ENCODE measurements at regions not wholly inside any gene's neighbourhood (a gene's known extent, or its start where the extent isn't known, plus 50 kb on each side); places are given as distances from the start of the nearest gene placed in this dataset.

DNA sequence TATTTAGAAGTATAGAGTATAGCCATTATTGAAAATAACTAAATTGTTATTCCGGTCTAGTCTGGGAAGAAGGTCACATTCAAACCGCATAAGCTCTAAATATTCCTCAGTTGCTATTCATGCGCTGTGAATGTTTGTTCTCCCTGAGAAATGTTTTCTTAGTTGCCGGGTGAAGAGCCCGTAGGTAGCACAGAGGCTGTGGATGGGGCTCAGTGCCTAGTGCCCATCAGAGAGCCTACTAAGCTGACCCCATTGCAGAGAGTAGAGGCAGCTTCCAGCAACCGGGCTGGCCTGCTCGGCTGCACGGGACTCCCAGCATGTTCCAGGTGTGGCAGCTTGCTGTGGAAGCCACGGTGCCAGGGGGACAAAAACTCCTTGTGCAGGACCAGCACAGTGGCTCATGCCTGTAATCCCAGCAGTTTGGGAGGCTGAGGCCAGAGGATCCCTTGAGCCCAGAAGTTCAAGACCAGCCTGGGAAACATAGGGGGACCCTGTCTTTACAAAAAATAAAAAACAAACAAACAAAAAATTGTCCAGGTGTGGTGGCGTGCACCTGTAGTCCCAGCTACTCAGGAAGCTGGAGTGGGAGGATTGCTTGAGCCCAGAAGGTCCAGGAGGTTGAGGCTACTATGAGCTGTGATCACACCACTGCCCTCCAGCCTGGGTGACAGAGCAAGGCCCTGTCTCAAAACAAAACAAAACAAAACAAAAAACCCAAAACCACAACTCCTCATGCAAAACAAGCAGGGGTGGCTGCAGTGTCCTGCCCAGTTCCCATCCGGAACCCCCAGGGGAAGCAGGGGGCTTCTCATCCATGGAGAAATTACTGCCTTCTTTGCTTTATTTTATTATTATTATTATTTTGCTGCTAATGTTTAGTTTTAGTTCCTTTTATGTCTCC, 82.5 kb downstream of the KCTD15 start:
- no peak overlapping the region for H3K4me3 ChIP-seq (ENCODE audit: low read depth, low read length)
- H3K36me3 ChIP-seq (ENCODE audit: insufficient read depth, low read length) = no peaks in the 10 kb centered on the region
- H3K27me3 ChIP-seq (ENCODE audit: insufficient read depth, low read length) = peaks cover 8% of the 10 kb centered on the region
- H3K79me2 ChIP-seq (ENCODE audit: control insufficient read depth, insufficient read depth, low read length, unreplicated experiment) = no peaks in the 10 kb centered on the region
- H2AFZ ChIP-seq (ENCODE audit: low read length, unreplicated experiment) = no peak overlapping the region
- no peak overlapping the region for H3K27ac ChIP-seq (ENCODE audit: low read depth, low read length)
- H3K4me1 ChIP-seq (ENCODE audit: control insufficient read depth, insufficient read depth, low read length, unreplicated experiment) = no peaks in the 10 kb centered on the region

DNA sequence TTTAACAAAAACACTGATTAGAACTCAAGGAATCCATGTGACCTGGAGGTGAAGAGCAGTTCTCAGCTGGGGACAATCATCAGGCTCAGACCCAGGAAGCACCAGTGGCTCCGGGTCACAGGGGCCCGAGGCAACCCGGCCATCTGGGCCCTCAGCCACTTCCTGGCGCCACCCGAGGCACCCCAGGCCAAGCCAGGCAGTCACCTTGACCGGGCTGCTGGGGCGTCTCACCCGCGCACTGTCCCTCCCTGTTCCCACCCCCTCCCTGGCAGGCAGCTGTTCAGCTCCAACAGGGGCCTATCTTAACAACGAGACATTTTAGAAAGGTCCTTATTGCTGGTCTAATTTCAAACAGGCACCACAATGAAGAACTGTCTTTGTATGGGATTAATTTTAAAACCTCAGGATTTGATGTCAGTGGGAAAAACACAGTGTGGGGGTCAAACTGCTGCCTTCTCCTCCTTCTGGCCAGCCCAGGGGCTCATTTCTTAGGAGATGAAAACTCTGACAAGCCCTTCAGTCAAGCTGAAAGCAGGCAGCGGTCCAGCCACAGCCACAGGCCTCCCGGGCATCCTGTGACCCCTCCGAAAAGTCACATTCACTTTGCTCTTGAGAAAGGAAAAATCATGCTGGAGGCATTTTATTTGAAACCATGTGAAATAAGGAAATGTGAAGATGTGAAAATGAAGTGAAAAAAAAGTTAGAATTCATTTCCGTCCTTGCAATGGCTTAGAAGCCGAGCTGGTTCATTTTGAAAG, 83.3 kb downstream of the KCTD15 start:
- peaks cover 8% of the 10 kb centered on the region for H3K27me3 ChIP-seq (ENCODE audit: insufficient read depth, low read length)
- H3K4me3 ChIP-seq (ENCODE audit: low read depth, low read length) = no peak overlapping the region
- H3K36me3 ChIP-seq (ENCODE audit: insufficient read depth, low read length) = no peaks in the 10 kb centered on the region
- no peak overlapping the region for H2AFZ ChIP-seq (ENCODE audit: low read length, unreplicated experiment)
- no peaks in the 10 kb centered on the region for H3K79me2 ChIP-seq (ENCODE audit: control insufficient read depth, insufficient read depth, low read length, unreplicated experiment)
- no peak overlapping the region for H3K27ac ChIP-seq (ENCODE audit: low read depth, low read length)
- H3K4me1 ChIP-seq (ENCODE audit: control insufficient read depth, insufficient read depth, low read length, unreplicated experiment) = no peaks in the 10 kb centered on the region

GRCh38 chr19:33883859-33884519, 87.3 kb downstream of the KCTD15 start:
- H3K27ac ChIP-seq (ENCODE audit: low read depth, low read length) = no peak overlapping the region
- no peaks in the 10 kb centered on the region for H3K36me3 ChIP-seq (ENCODE audit: insufficient read depth, low read length)
- H3K27me3 ChIP-seq (ENCODE audit: insufficient read depth, low read length) = no peaks in the 10 kb centered on the region

DNA sequence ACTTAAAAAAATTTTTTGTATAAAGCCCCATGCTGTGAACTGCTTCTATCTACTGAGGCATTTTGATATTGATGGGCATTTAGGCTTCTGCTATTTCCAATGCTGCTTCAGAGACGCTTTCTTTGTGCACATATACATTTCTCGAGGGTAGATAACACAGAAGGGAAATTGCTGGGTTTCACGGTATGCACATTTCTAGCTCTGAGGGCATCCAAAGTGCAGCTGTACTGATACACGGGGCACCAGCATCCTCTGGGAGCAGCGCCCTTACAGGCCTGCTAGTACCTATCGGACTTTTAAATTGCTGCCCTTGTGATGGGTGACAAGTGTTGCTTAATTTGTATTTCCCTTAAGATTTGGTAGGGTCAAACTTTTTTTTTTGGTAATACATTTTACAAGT, 88.6 kb downstream of the KCTD15 start:
- H3K4me1 ChIP-seq (ENCODE audit: control insufficient read depth, insufficient read depth, low read length, unreplicated experiment) = no peaks in the 10 kb centered on the region
- no peaks in the 10 kb centered on the region for H3K36me3 ChIP-seq (ENCODE audit: insufficient read depth, low read length)
- no peak overlapping the region for H2AFZ ChIP-seq (ENCODE audit: low read length, unreplicated experiment)
- no peak overlapping the region for H3K27ac ChIP-seq (ENCODE audit: low read depth, low read length)
- no peaks in the 10 kb centered on the region for H3K79me2 ChIP-seq (ENCODE audit: control insufficient read depth, insufficient read depth, low read length, unreplicated experiment)
- H3K27me3 ChIP-seq (ENCODE audit: insufficient read depth, low read length) = no peaks in the 10 kb centered on the region
- no peak overlapping the region for H3K4me3 ChIP-seq (ENCODE audit: low read depth, low read length)

More at GRCh38 chr19:33883859-33884519, 87.3 kb downstream of the KCTD15 start:
- Histone ChIP-seq H2AFZ (ENCODE audit: low read length, unreplicated experiment) (peak overlapping the region; percentile 25), H3K4me3 (ENCODE audit: low read depth, low read length) (no peak overlapping the region), H3K79me2 (ENCODE audit: control insufficient read depth, insufficient read depth, low read length, unreplicated experiment) (no peaks in the 10 kb centered on the region), H3K4me1 (ENCODE audit: control insufficient read depth, insufficient read depth, low read length, unreplicated experiment) (no peaks in the 10 kb centered on the region)

GRCh38 chr19:33887891-33888290, 91.2 kb downstream of the KCTD15 start:
- no peaks in the 10 kb centered on the region; the same call in 1 of the 2 replicates for H3K27me3 ChIP-seq (ENCODE audit: insufficient read depth, low read length)
- no peaks in the 10 kb centered on the region for H3K4me1 ChIP-seq (ENCODE audit: control insufficient read depth, insufficient read depth, low read length, unreplicated experiment)
- H3K4me3 ChIP-seq (ENCODE audit: low read depth, low read length) = no peak overlapping the region
- no peaks in the 10 kb centered on the region for H3K36me3 ChIP-seq (ENCODE audit: insufficient read depth, low read length)
- H3K79me2 ChIP-seq (ENCODE audit: control insufficient read depth, insufficient read depth, low read length, unreplicated experiment) = no peaks in the 10 kb centered on the region
- no peak overlapping the region for H3K27ac ChIP-seq (ENCODE audit: low read depth, low read length)
- H2AFZ ChIP-seq (ENCODE audit: low read length, unreplicated experiment) = no peak overlapping the region

- Histone ChIP-seq H3K4me1 (ENCODE audit: control insufficient read depth, insufficient read depth, low read length, unreplicated experiment) (no peaks in the 10 kb centered on the region), H3K36me3 (ENCODE audit: insufficient read depth, low read length) (no peaks in the 10 kb centered on the region), H3K4me3 (ENCODE audit: low read depth, low read length) (no peak overlapping the region), H3K27me3 (ENCODE audit: insufficient read depth, low read length) (no peaks in the 10 kb centered on the region; the same call in 1 of the 2 replicates), H3K79me2 (ENCODE audit: control insufficient read depth, insufficient read depth, low read length, unreplicated experiment) (no peaks in the 10 kb centered on the region), H3K27ac (ENCODE audit: low read depth, low read length) (no peak overlapping the region), H2AFZ (ENCODE audit: low read length, unreplicated experiment) (no peak overlapping the region)
Observed at GRCh38 chr19:33888665-33889064, 92.0 kb downstream of the KCTD15 start.

- no peak overlapping the region for H3K4me3 ChIP-seq (ENCODE audit: low read depth, low read length)
- no peaks in the 10 kb centered on the region for H3K36me3 ChIP-seq (ENCODE audit: insufficient read depth, low read length)
- no peak overlapping the region for H2AFZ ChIP-seq (ENCODE audit: low read length, unreplicated experiment)
- H3K27ac ChIP-seq (ENCODE audit: low read depth, low read length) = no peak overlapping the region
- H3K79me2 ChIP-seq (ENCODE audit: control insufficient read depth, insufficient read depth, low read length, unreplicated experiment) = no peaks in the 10 kb centered on the region
- no peaks in the 10 kb centered on the region for H3K4me1 ChIP-seq (ENCODE audit: control insufficient read depth, insufficient read depth, low read length, unreplicated experiment)
- peaks cover 13% of the 10 kb centered on the region; the same call in 1 of the 2 replicates for H3K27me3 ChIP-seq (ENCODE audit: insufficient read depth, low read length)
Observed at GRCh38 chr19:33890569-33890968, 93.9 kb downstream of the KCTD15 start.

DNA sequence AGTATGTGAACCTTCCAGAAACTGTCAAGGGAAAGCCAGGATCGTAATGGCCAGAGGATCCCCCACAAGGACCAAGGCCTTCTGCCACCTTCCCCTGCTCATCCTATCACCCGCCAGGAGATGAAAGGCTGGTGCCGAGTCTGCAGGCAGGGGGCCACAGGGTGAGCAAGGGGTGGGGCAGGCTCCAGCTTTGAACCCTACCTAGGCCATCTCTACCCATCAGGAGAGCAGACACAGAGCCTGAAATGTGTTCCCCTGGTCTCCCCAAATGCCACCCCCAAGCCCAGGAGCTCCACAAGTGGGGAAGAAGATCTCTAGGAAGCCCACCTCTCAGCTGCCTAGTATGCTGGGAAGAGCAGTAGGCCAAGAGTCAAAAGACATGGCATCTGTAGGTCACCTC, 95.1 kb downstream of the KCTD15 start:
- Histone ChIP-seq H3K36me3 (ENCODE audit: insufficient read depth, low read length) (no peaks in the 10 kb centered on the region), H3K79me2 (ENCODE audit: control insufficient read depth, insufficient read depth, low read length, unreplicated experiment) (no peaks in the 10 kb centered on the region), H3K27me3 (ENCODE audit: insufficient read depth, low read length) (peaks cover 13% of the 10 kb centered on the region; the same call in 1 of the 2 replicates), H3K4me1 (ENCODE audit: control insufficient read depth, insufficient read depth, low read length, unreplicated experiment) (no peaks in the 10 kb centered on the region), H2AFZ (ENCODE audit: low read length, unreplicated experiment) (no peak overlapping the region), H3K4me3 (ENCODE audit: low read depth, low read length) (no peak overlapping the region), H3K27ac (ENCODE audit: low read depth, low read length) (no peak overlapping the region)

DNA sequence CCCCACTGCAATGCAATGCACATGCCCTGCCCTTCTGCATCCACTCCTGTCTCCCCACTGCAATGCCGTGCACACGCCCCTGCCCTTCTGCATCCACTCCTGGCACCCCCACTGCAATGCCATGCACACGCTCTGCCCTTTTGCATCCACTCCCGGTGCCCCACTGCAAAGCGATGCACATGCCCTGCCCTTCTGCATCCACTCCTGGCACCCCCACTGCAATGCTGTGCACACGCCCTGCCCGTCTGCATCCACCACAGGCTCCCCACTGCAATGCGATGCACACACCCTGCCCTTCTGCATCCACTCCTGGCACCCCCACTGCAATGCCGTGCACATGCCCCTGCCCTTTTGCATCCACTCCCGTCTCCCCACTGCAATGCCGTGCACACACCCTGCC, 98.1 kb downstream of the KCTD15 start:
- Histone ChIP-seq H2AFZ (ENCODE audit: low read length, unreplicated experiment) (no peak overlapping the region), H3K27me3 (ENCODE audit: insufficient read depth, low read length) (peaks cover 13% of the 10 kb centered on the region; the same call in 1 of the 2 replicates)

DNA sequence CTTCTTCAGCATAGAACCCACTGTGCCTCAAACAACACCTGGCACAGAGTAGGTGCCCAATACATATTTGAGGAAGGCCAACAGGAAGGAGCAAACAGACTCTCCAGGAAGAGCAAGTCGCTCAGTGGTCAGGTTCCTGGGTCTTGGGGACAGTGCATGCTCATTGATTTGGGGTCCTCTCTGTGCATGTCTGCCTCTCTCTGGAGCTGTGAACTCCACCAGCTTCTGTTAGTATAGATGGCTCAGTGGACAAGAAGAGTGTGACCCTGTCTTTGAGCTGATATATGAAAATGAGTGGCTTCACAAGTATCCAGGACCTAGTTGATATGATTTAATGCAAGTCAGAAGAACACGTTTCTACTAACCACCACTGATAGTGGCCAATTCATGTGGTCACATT, 98.7 kb downstream of the KCTD15 start:
- Histone ChIP-seq H2AFZ (ENCODE audit: low read length, unreplicated experiment) (no peak overlapping the region), H3K36me3 (ENCODE audit: insufficient read depth, low read length) (no peaks in the 10 kb centered on the region), H3K4me1 (ENCODE audit: control insufficient read depth, insufficient read depth, low read length, unreplicated experiment) (no peaks in the 10 kb centered on the region), H3K79me2 (ENCODE audit: control insufficient read depth, insufficient read depth, low read length, unreplicated experiment) (no peaks in the 10 kb centered on the region), H3K27me3 (ENCODE audit: insufficient read depth, low read length) (peaks cover 13% of the 10 kb centered on the region; the same call in 1 of the 2 replicates), H3K4me3 (ENCODE audit: low read depth, low read length) (no peak overlapping the region), H3K27ac (ENCODE audit: low read depth, low read length) (no peak overlapping the region)

More for the DNA sequence above, 98.1 kb downstream of the KCTD15 start:
- H3K79me2 ChIP-seq (ENCODE audit: control insufficient read depth, insufficient read depth, low read length, unreplicated experiment) = no peaks in the 10 kb centered on the region
- H3K27ac ChIP-seq (ENCODE audit: low read depth, low read length) = no peak overlapping the region
- H3K36me3 ChIP-seq (ENCODE audit: insufficient read depth, low read length) = no peaks in the 10 kb centered on the region
- no peaks in the 10 kb centered on the region for H3K4me1 ChIP-seq (ENCODE audit: control insufficient read depth, insufficient read depth, low read length, unreplicated experiment)
- no peak overlapping the region for H3K4me3 ChIP-seq (ENCODE audit: low read depth, low read length)
